ENCODE measurements at regions not wholly inside any gene's neighbourhood (a gene's known extent, or its start where the extent isn't known, plus 50 kb on each side); places are given as distances from the start of the nearest gene placed in this dataset.

DNA sequence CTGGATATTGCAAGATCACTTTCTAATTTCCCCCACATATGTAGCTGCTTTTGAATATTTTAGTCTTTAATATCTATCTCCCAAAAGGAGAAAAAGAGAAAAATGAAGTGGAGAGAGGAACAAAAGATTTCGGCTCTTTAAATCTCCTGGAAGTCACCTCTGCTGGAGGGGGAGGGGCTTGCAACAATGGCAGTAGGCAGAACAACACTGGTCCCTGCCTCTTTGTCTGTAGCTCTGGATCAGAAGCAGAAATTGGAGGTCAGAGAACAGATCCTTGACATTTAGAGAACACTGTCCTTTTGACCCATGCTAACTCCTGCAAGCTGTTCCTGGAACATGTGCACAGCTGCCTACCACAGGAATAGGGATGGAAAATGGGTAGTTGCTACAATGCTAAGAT, 86.7 kb upstream of the GPR12 start:
- TF ChIP-seq, protein P1, sequence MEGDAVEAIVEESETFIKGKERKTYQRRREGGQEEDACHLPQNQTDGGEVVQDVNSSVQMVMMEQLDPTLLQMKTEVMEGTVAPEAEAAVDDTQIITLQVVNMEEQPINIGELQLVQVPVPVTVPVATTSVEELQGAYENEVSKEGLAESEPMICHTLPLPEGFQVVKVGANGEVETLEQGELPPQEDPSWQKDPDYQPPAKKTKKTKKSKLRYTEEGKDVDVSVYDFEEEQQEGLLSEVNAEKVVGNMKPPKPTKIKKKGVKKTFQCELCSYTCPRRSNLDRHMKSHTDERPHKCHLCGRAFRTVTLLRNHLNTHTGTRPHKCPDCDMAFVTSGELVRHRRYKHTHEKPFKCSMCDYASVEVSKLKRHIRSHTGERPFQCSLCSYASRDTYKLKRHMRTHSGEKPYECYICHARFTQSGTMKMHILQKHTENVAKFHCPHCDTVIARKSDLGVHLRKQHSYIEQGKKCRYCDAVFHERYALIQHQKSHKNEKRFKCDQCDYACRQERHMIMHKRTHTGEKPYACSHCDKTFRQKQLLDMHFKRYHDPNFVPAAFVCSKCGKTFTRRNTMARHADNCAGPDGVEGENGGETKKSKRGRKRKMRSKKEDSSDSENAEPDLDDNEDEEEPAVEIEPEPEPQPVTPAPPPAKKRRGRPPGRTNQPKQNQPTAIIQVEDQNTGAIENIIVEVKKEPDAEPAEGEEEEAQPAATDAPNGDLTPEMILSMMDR (IDR thresholded peaks at IDR 0.05), result no peak
- no peak for TF ChIP-seq POLR2A (IDR thresholded peaks at IDR 0.05)
